ENCODE measurements at regions not wholly inside any gene's neighbourhood (a gene's known extent, or its start where the extent isn't known, plus 50 kb on each side); places are given as distances from the start of the nearest gene placed in this dataset.

GRCh38 chr17:52244689-52245088, 86.2 kb upstream of the CA10 start:
- Histone ChIP-seq H3K79me2 (ENCODE audit: control insufficient read depth, insufficient read depth, low read length) (no peaks in the 10 kb centered on the region), H4K20me1 (ENCODE audit: control insufficient read depth, extremely low read depth, insufficient read depth, low read length) (no peaks in the 10 kb centered on the region), H3K9ac (ENCODE audit: insufficient read depth, low read length) (no peak overlapping the region), H3K4me1 (ENCODE audit: control insufficient read depth, extremely low read depth, insufficient read depth, low read length) (no peaks in the 10 kb centered on the region), H3K4me3 (replicated peaks in 1 of 4; ENCODE audit: control extremely low read depth in 1 of 4, insufficient read depth in 1 of 4, low read depth in 3 of 4, low read length in 4 of 4) (no peak overlapping the region), H2AFZ (ENCODE audit: low read length) (no peak overlapping the region), H3K27me3 (ENCODE audit: control insufficient read depth, insufficient read depth, low read length) (no peaks in the 10 kb centered on the region), H3K9me3 (ENCODE audit: control insufficient read depth, insufficient read depth, low read depth, low read length) (no peaks in the 10 kb centered on the region), H3K4me2 (ENCODE audit: extremely low read depth, insufficient read depth, low read length) (no peak overlapping the region), H3K27ac (ENCODE audit: insufficient read depth, low read length) (no peak overlapping the region), H3K36me3 (ENCODE audit: control insufficient read depth, insufficient read depth, low read length) (no peaks in the 10 kb centered on the region)
- no peak for DNase-seq (ENCODE audit: low read depth in 2 of 2)
- TF ChIP-seq CTCF (conservative IDR thresholded peaks at IDR 0.05 in 1 of 2, IDR thresholded peaks at IDR 0.05 in 1 of 2; ENCODE audit: low read depth in 1 of 2, low read length in 2 of 2), result no peak

GRCh38 chr17:52242268-52242667, 83.8 kb upstream of the CA10 start:
- Histone ChIP-seq H3K4me2 (ENCODE audit: extremely low read depth, insufficient read depth, low read length) (no peak overlapping the region), H3K9me3 (ENCODE audit: control insufficient read depth, insufficient read depth, low read depth, low read length) (no peaks in the 10 kb centered on the region), H3K79me2 (ENCODE audit: control insufficient read depth, insufficient read depth, low read length) (no peaks in the 10 kb centered on the region), H4K20me1 (ENCODE audit: control insufficient read depth, extremely low read depth, insufficient read depth, low read length) (no peaks in the 10 kb centered on the region), H3K9ac (ENCODE audit: insufficient read depth, low read length) (no peak overlapping the region), H3K4me3 (replicated peaks in 1 of 4; ENCODE audit: control extremely low read depth in 1 of 4, insufficient read depth in 1 of 4, low read depth in 3 of 4, low read length in 4 of 4) (no peak overlapping the region), H3K27me3 (ENCODE audit: control insufficient read depth, insufficient read depth, low read length) (no peaks in the 10 kb centered on the region), H2AFZ (ENCODE audit: low read length) (no peak overlapping the region), H3K27ac (ENCODE audit: insufficient read depth, low read length) (no peak overlapping the region), H3K4me1 (ENCODE audit: control insufficient read depth, extremely low read depth, insufficient read depth, low read length) (no peaks in the 10 kb centered on the region), H3K36me3 (ENCODE audit: control insufficient read depth, insufficient read depth, low read length) (no peaks in the 10 kb centered on the region)
- no peak for DNase-seq (ENCODE audit: low read depth in 2 of 2)
- TF ChIP-seq CTCF (conservative IDR thresholded peaks at IDR 0.05 in 1 of 2, IDR thresholded peaks at IDR 0.05 in 1 of 2; ENCODE audit: low read depth in 1 of 2, low read length in 2 of 2) (no peak), EZH2 (IDR thresholded peaks at IDR 0.05; ENCODE audit: low read length, missing control alignments) (no peak)

- Histone ChIP-seq H2AFZ (ENCODE audit: low read length) (no peak overlapping the region), H3K27ac (ENCODE audit: insufficient read depth, low read length) (no peak overlapping the region), H3K27me3 (ENCODE audit: control insufficient read depth, insufficient read depth, low read length) (no peaks in the 10 kb centered on the region), H3K9ac (ENCODE audit: insufficient read depth, low read length) (no peak overlapping the region), H3K4me2 (ENCODE audit: extremely low read depth, insufficient read depth, low read length) (no peak overlapping the region), H3K36me3 (ENCODE audit: control insufficient read depth, insufficient read depth, low read length) (no peaks in the 10 kb centered on the region), H3K79me2 (ENCODE audit: control insufficient read depth, insufficient read depth, low read length) (no peaks in the 10 kb centered on the region), H4K20me1 (ENCODE audit: control insufficient read depth, extremely low read depth, insufficient read depth, low read length) (no peaks in the 10 kb centered on the region), H3K4me1 (ENCODE audit: control insufficient read depth, extremely low read depth, insufficient read depth, low read length) (no peaks in the 10 kb centered on the region), H3K9me3 (ENCODE audit: control insufficient read depth, insufficient read depth, low read depth, low read length) (no peaks in the 10 kb centered on the region), H3K4me3 (replicated peaks in 1 of 4; ENCODE audit: control extremely low read depth in 1 of 4, insufficient read depth in 1 of 4, low read depth in 3 of 4, low read length in 4 of 4) (no peak overlapping the region)
- no peak for DNase-seq (ENCODE audit: low read depth in 2 of 2)
- no peak for TF ChIP-seq EZH2 (IDR thresholded peaks at IDR 0.05; ENCODE audit: low read length, missing control alignments)
These were observed 78.6 kb upstream of the CA10 start for GRCh38 chr17:52237151-52237550.
